PC-9 (cell line): ENCODE measurements at regions not wholly inside any gene's neighbourhood (a gene's known extent, or its start where the extent isn't known, plus 50 kb on each side); places are given as distances from the start of the nearest gene placed in this dataset.

Source experiments
- BruUV-seq: library from RNA; stranded (reverse); fragments of 400-500 nt; replicated peaks from 2 replicates; lab custom pipeline; 2021; lab: Mats Ljungman, UMichigan
- CTCF ChIA-PET: fragments of 300-600 bp; sonication (Branson Sonifier 250); formaldehyde crosslinking; loops from one replicate; lab custom pipeline; 2022; ENCODE audit warnings: antibody characterized with exemption; lab: Charles Lee
- POLR2A ChIA-PET: fragments of 300-600 bp; sonication (Branson Sonifier 250); formaldehyde crosslinking; loops from one replicate; lab custom pipeline; 2022; ENCODE audit warnings: antibody characterized with exemption; ENCODE audit not compliant: unreplicated experiment; lab: Charles Lee
- DNase-seq, 2 experiments: peaks; one replicate each; pipeline versions ENCODE4 v3.0.0 to v3.0.0-alpha.2; 2015 to 2022; ENCODE audit warnings: mixed read lengths in 1 of 2
- H2AFZ ChIP-seq: fragments of 200-600 bp; sonication (generic); 2 replicates; pipeline ENCODE4 v1.8.1; 2017; ENCODE audit warnings: antibody characterized with exemption
- H3F3A ChIP-seq: fragments of 200-600 bp; sonication (generic); 2 replicates; pipeline ENCODE4 v1.8.1; 2017; ENCODE audit warnings: antibody characterized with exemption, mild to moderate bottlenecking, low read depth; ENCODE audit not compliant: insufficient read depth
- H3K27ac ChIP-seq: fragments of 200-600 bp; sonication (generic); 2 replicates; pipeline ENCODE4 v1.6.1; 2016; ENCODE audit warnings: mixed run types
- H3K27me3 ChIP-seq: fragments of 200-600 bp; sonication (generic); 2 replicates; pipeline ENCODE4 v1.6.1; 2016; ENCODE audit warnings: low read depth, mixed run types; ENCODE audit not compliant: insufficient read depth
- H3K36me3 ChIP-seq: fragments of 200-600 bp; sonication (generic); 2 replicates; pipeline ENCODE4 v1.6.1; 2016; ENCODE audit warnings: low read depth, mixed run types
- H3K4me1 ChIP-seq: fragments of 200-600 bp; sonication (generic); replicated peaks from 2 replicates; pipeline ENCODE4 v1.6.1; 2016; ENCODE audit warnings: mixed run types; ENCODE audit not compliant: insufficient read depth
- H3K4me2 ChIP-seq: fragments of 200-600 bp; sonication (generic); 2 replicates; pipeline ENCODE4 v1.6.1; 2017; ENCODE audit warnings: mixed run types
- H3K4me3 ChIP-seq: fragments of 200-600 bp; sonication (generic); 2 replicates; pipeline ENCODE4 v1.6.1; 2016; ENCODE audit warnings: mixed run types
- H3K79me2 ChIP-seq: fragments of 200-600 bp; sonication (generic); 2 replicates; pipeline ENCODE4 v1.6.1; 2017; ENCODE audit warnings: low read depth, mixed run types
- H3K9me2 ChIP-seq: fragments of 200-600 bp; sonication (generic); 2 replicates; pipeline ENCODE4 v1.8.1; 2017; ENCODE audit warnings: mild to moderate bottlenecking; ENCODE audit not compliant: insufficient read depth
- H3K9me3 ChIP-seq: fragments of 200-600 bp; sonication (generic); 2 replicates; pipeline ENCODE4 v1.8.1; 2016; ENCODE audit warnings: low read depth; ENCODE audit not compliant: insufficient read depth
- H4K20me1 ChIP-seq: fragments of 200-600 bp; sonication (generic); 2 replicates; pipeline ENCODE4 v1.8.1; 2017; ENCODE audit not compliant: insufficient read depth
- EZH2 ChIP-seq: fragments of 200-600 bp; sonication (generic); IDR thresholded peaks from 2 replicates; pipeline ENCODE4 v1.8.0; 2017; ENCODE audit warnings: antibody characterized with exemption, low read depth
- intact Hi-C: fragments of 100-400 bp; cut with micrococcal nuclease; formaldehyde crosslinking; loops from one replicate; pipeline ENCODE4 v1.10.0; 2022; ENCODE audit not compliant: unreplicated experiment
- TF ChIP-seq, protein P1 (sequence below): fragments of 200-600 bp; sonication (generic); conservative IDR thresholded peaks from 2 replicates; pipeline ENCODE4 v1.6.1; 2017; ENCODE audit warnings: mixed run types, antibody characterized with exemption, mild to moderate bottlenecking, moderate library complexity

GRCh38 chr7:91551377-91552175 is 287.3 kb downstream of the FZD1 start:
- CTCF ChIA-PET, result no interaction called here
- no peaks in the 10 kb centered on the region for H3K36me3 ChIP-seq
- POLR2A ChIA-PET, result interaction anchor here (0.6 to 0.7 kb wide), 2 partner anchors 171 to 514 kb away, joined by 3 to 4 read pairs; no protein-coding TSS in a partner anchor
- no peaks in the 10 kb centered on the region for H3F3A ChIP-seq
- H3K4me1 ChIP-seq, result no peaks in the 10 kb centered on the region
- H3K4me2 ChIP-seq, result no peak overlapping the region
- H3K9me2 ChIP-seq, result no peaks in the 10 kb centered on the region
- H3K27ac ChIP-seq, result no peak overlapping the region
- H2AFZ ChIP-seq, result no peak overlapping the region
- H3K79me2 ChIP-seq, result no peaks in the 10 kb centered on the region
- H3K4me3 ChIP-seq, result no peak overlapping the region
- H3K27me3 ChIP-seq, result no peaks in the 10 kb centered on the region
- no peaks in the 10 kb centered on the region for H4K20me1 ChIP-seq
- no TSS peak for BruUV-seq
- intact Hi-C loops, result loop anchor here (10.0 kb wide), 1 partner anchor 233 kb away; no protein-coding TSS in a partner anchor
- H3K9me3 ChIP-seq, result no peaks in the 10 kb centered on the region
- DNase-seq, result no peak
- TF ChIP-seq, protein P1, sequence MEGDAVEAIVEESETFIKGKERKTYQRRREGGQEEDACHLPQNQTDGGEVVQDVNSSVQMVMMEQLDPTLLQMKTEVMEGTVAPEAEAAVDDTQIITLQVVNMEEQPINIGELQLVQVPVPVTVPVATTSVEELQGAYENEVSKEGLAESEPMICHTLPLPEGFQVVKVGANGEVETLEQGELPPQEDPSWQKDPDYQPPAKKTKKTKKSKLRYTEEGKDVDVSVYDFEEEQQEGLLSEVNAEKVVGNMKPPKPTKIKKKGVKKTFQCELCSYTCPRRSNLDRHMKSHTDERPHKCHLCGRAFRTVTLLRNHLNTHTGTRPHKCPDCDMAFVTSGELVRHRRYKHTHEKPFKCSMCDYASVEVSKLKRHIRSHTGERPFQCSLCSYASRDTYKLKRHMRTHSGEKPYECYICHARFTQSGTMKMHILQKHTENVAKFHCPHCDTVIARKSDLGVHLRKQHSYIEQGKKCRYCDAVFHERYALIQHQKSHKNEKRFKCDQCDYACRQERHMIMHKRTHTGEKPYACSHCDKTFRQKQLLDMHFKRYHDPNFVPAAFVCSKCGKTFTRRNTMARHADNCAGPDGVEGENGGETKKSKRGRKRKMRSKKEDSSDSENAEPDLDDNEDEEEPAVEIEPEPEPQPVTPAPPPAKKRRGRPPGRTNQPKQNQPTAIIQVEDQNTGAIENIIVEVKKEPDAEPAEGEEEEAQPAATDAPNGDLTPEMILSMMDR, result no peak
- no peak for TF ChIP-seq EZH2

GRCh38 chr7:91553410-91553895 is 289.2 kb downstream of the FZD1 start:
- Histone ChIP-seq H2AFZ (no peak overlapping the region), H3K36me3 (no peaks in the 10 kb centered on the region), H3K27ac (no peak overlapping the region), H3K9me3 (no peaks in the 10 kb centered on the region), H3F3A (no peaks in the 10 kb centered on the region), H4K20me1 (no peaks in the 10 kb centered on the region), H3K4me3 (no peak overlapping the region), H3K4me2 (no peak overlapping the region), H3K79me2 (no peaks in the 10 kb centered on the region), H3K4me1 (peaks cover 13% of the 10 kb centered on the region), H3K27me3 (no peaks in the 10 kb centered on the region), H3K9me2 (no peaks in the 10 kb centered on the region)
- ChIA-PET POLR2A (no interaction called here), CTCF (no interaction called here)
- intact Hi-C loops, result loop anchor here (10.0 kb wide), 1 partner anchor 231 kb away; no protein-coding TSS in a partner anchor
- TF ChIP-seq, protein P1, result no peak
- TF ChIP-seq EZH2, result no peak
- DNase-seq, result no peak
- no TSS peak for BruUV-seq

DNA sequence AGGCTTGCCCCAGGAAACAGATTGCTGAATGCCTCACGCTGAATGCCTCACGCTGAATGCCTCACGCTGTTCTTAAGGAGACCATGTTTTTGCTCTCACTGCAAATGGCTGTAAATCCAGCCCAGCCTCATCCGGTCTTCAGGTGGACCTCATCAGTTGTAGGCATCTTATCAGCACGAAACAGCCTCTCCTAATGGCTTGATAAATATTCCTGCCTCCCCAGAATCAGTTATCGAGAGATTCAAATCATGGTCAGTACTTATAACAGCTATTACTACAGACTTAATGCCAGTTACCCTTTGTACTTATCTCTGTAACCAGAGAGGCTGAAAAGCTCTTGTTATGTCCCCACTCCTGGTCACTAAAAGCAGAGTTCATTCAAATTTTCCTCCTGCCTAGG is 290.6 kb downstream of the FZD1 start:
- Histone ChIP-seq H3K79me2 (no peaks in the 10 kb centered on the region), H2AFZ (no peak overlapping the region), H3F3A (no peaks in the 10 kb centered on the region), H4K20me1 (no peaks in the 10 kb centered on the region), H3K4me2 (no peak overlapping the region), H3K9me3 (no peaks in the 10 kb centered on the region), H3K9me2 (no peaks in the 10 kb centered on the region), H3K27me3 (no peaks in the 10 kb centered on the region), H3K4me3 (no peak overlapping the region), H3K36me3 (no peaks in the 10 kb centered on the region), H3K4me1 (peaks cover 13% of the 10 kb centered on the region), H3K27ac (no peak overlapping the region)
- TF ChIP-seq, protein P1, result no peak
- no peak for TF ChIP-seq EZH2
- no TSS peak for BruUV-seq
- POLR2A ChIA-PET, result no interaction called here
- CTCF ChIA-PET, result no interaction called here
- intact Hi-C loops, result loop anchor here (5.0 to 10.0 kb wide), 2 partner anchors 230 to 297 kb away; no protein-coding TSS in a partner anchor
- DNase-seq, result no peak
